Esophagus muscularis mucosa (tissue), 4 donors: ENCODE measurements at regions not wholly inside any gene's neighbourhood (a gene's known extent, or its start where the extent isn't known, plus 50 kb on each side); places are given as distances from the start of the nearest gene placed in this dataset.
A peak's percentile ranks its signal among the peaks of the same experiment; 100 is the strongest.

Experiments used
- DNase-seq: peaks from one replicate; pipeline ENCODE4 v3.0.0-alpha.2; 2017; ENCODE audit errors: extremely low spot score
- H3K27ac ChIP-seq, 4 donors: fragments of 200-600 bp; sonication (generic); replicated peaks in 1 of 4; 1 replicate in 3 of 4; 2 replicates in 1 of 4; pipeline ENCODE4 v1.5.1; 2016 to 2019; ENCODE audit warnings: mild to moderate bottlenecking in 1 of 4
- H3K27me3 ChIP-seq, 4 donors: fragments of 200-600 bp; sonication (generic); one replicate each; pipeline versions ENCODE4 v1.5.1 to v1.6.0; 2016 to 2019
- H3K36me3 ChIP-seq, 4 donors: fragments of 200-600 bp; sonication (generic); one replicate each; pipeline ENCODE4 v1.5.1; 2016 to 2019
- H3K4me1 ChIP-seq, 4 donors: fragments of 200-600 bp; sonication (generic); one replicate each; pipeline ENCODE4 v1.5.1; 2016 to 2019
- H3K4me3 ChIP-seq, 4 donors: fragments of 200-600 bp; sonication (generic); 1 replicate in 2 of 4; 2 replicates in 2 of 4; pipeline ENCODE4 v1.5.1; 2016 to 2019; ENCODE audit warnings: mild to moderate bottlenecking in 4 of 4, moderate library complexity in 1 of 4
- H3K9me3 ChIP-seq, 4 donors: fragments of 200-600 bp; sonication (generic); 1 replicate in 3 of 4; 2 replicates in 1 of 4; pipeline ENCODE4 v1.5.1; 2016 to 2019
- CTCF ChIP-seq, 3 experiments: fragments of 200-600 bp in 2 of 3; fragments of 450-650 bp in 1 of 3; sonication (generic) in 2 of 3; IDR thresholded peaks; one replicate each; pipeline ENCODE4 v1.5.1; 2017 to 2019; ENCODE audit warnings: antibody characterized with exemption in 3 of 3, mild to moderate bottlenecking in 2 of 3, moderate library complexity in 1 of 3
- EP300 ChIP-seq: sonication (generic); formaldehyde crosslinking; IDR thresholded peaks from one replicate; pipeline ENCODE4 v1.6.1; 2017; ENCODE audit warnings: antibody characterized with exemption
- POLR2A ChIP-seq: fragments of 450-650 bp; IDR thresholded peaks from one replicate; pipeline ENCODE4 v1.6.1; 2017; ENCODE audit warnings: antibody characterized with exemption, moderate library complexity, mild to moderate bottlenecking, low read depth
- POLR2AphosphoS5 ChIP-seq, 2 donors: sonication (generic); formaldehyde crosslinking; IDR thresholded peaks; one replicate each; pipeline ENCODE4 v1.6.1; 2017; ENCODE audit warnings: antibody characterized with exemption in 2 of 2
- WGBS: methylation state at CpG from one replicate; pipeline ENCODE4 v1.1.5; 2018; 5-methylcytosine and 5-hydroxymethylcytosine counted together
- intact Hi-C: fragments of 100-400 bp; cut with DNase I; formaldehyde crosslinking; loops from one replicate; pipeline ENCODE4 v1.15.1; 2023

GRCh38 chr4:155012469-155012868, 196.0 kb upstream of the NPY2R start:
- Histone ChIP-seq H3K27ac (no peak overlapping the region), H3K27me3 (no peaks in the 10 kb centered on the region), H3K9me3 (peaks cover 0 to 4% (median 0%) of the 10 kb centered on the region in 4 donors), H3K4me1 (no peaks in the 10 kb centered on the region), H3K36me3 (no peaks in the 10 kb centered on the region), H3K4me3 (no peak overlapping the region)
- intact Hi-C loops, result no loop called here
- WGBS, result 63% methylated on average over 1 of the region's 1 CpG
- no peak for TF ChIP-seq POLR2A
- no peak for TF ChIP-seq POLR2AphosphoS5 (IDR thresholded peaks at IDR 0.05)
- TF ChIP-seq EP300, result no peak
- no peak for TF ChIP-seq CTCF (IDR thresholded peaks at IDR 0.05)
- no peak for DNase-seq

- TF ChIP-seq POLR2AphosphoS5 (IDR thresholded peaks at IDR 0.05) (no peak), POLR2A (no peak), EP300 (no peak), CTCF (IDR thresholded peaks at IDR 0.05) (no peak)
- DNase-seq, result no peak
- no peaks in the 10 kb centered on the region for H3K27me3 ChIP-seq
- no peak overlapping the region for H3K27ac ChIP-seq
- H3K4me3 ChIP-seq, result no peak overlapping the region
- no peaks in the 10 kb centered on the region for H3K4me1 ChIP-seq
- peaks cover 0 to 4% (median 0%) of the 10 kb centered on the region in 4 donors for H3K9me3 ChIP-seq
- intact Hi-C loops, result no loop called here
- no peaks in the 10 kb centered on the region for H3K36me3 ChIP-seq
Measured at GRCh38 chr4:155017426-155017825, 191.0 kb upstream of the NPY2R start.

GRCh38 chr4:155025762-155026457, 182.5 kb upstream of the NPY2R start:
- TF ChIP-seq POLR2A (no peak), CTCF (IDR thresholded peaks at IDR 0.05) (peak in 1 of 3 experiments; percentile 10), POLR2AphosphoS5 (IDR thresholded peaks at IDR 0.05) (no peak), EP300 (no peak)
- Histone ChIP-seq H3K9me3 (no peaks in the 10 kb centered on the region), H3K27me3 (no peaks in the 10 kb centered on the region), H3K4me3 (no peak overlapping the region), H3K27ac (no peak overlapping the region), H3K4me1 (no peaks in the 10 kb centered on the region), H3K36me3 (no peaks in the 10 kb centered on the region)
- intact Hi-C loops, result no loop called here
- WGBS, result 42% methylated on average over 10 of the region's 10 CpGs
- no peak for DNase-seq

- intact Hi-C loops, result no loop called here
- no peaks in the 10 kb centered on the region for H3K4me1 ChIP-seq
- no peak for DNase-seq
- TF ChIP-seq EP300 (no peak), POLR2AphosphoS5 (IDR thresholded peaks at IDR 0.05) (no peak), CTCF (IDR thresholded peaks at IDR 0.05) (no peak), POLR2A (no peak)
- no peaks in the 10 kb centered on the region for H3K36me3 ChIP-seq
- no peak overlapping the region for H3K4me3 ChIP-seq
- WGBS, result 89% methylated on average over 6 of the region's 6 CpGs
- H3K9me3 ChIP-seq, result no peaks in the 10 kb centered on the region
- no peaks in the 10 kb centered on the region for H3K27me3 ChIP-seq
- no peak overlapping the region for H3K27ac ChIP-seq
Measured at GRCh38 chr4:155026715-155027114, 181.7 kb upstream of the NPY2R start.
